Chondrocyte (in vitro differentiated cells): ENCODE measurements at regions not wholly inside any gene's neighbourhood (a gene's known extent, or its start where the extent isn't known, plus 50 kb on each side); places are given as distances from the start of the nearest gene placed in this dataset.

Source experiments
- DNase-seq: peaks from one replicate; pipeline ENCODE4 v3.0.0; 2021; ENCODE audit warnings: mixed read lengths, low spot score
- H3K27ac Mint-ChIP-seq: one replicate; pipeline ENCODE4 v1.8.0; 2021; ENCODE audit warnings: mild to moderate bottlenecking, moderate library complexity, mixed read lengths; ENCODE audit not compliant: unreplicated experiment
- H3K27me3 Mint-ChIP-seq: 2 replicates; pipeline ENCODE4 v1.8.0; 2021; ENCODE audit warnings: low read depth, mixed read lengths
- H3K36me3 Mint-ChIP-seq: 2 replicates; pipeline ENCODE4 v1.8.0; 2021; ENCODE audit warnings: low read depth, mixed read lengths
- H3K4me1 Mint-ChIP-seq: 2 replicates; pipeline ENCODE4 v1.8.0; 2021; ENCODE audit warnings: low read depth, mild to moderate bottlenecking, mixed read lengths
- H3K4me3 Mint-ChIP-seq: one replicate; pipeline ENCODE4 v1.8.0; 2021; ENCODE audit warnings: mild to moderate bottlenecking, moderate library complexity, mixed read lengths; ENCODE audit not compliant: unreplicated experiment
- H3K9me3 Mint-ChIP-seq: 2 replicates; pipeline ENCODE4 v1.8.0; 2021; ENCODE audit warnings: low read depth, mixed read lengths
- TF ChIP-seq, protein P1 (sequence below): fragments of 200-600 bp; sonication (generic); IDR thresholded peaks from 2 replicates; pipeline ENCODE4 v1.5.0; 2021; ENCODE audit warnings: antibody characterized with exemption, mild to moderate bottlenecking, moderate library complexity

DNA sequence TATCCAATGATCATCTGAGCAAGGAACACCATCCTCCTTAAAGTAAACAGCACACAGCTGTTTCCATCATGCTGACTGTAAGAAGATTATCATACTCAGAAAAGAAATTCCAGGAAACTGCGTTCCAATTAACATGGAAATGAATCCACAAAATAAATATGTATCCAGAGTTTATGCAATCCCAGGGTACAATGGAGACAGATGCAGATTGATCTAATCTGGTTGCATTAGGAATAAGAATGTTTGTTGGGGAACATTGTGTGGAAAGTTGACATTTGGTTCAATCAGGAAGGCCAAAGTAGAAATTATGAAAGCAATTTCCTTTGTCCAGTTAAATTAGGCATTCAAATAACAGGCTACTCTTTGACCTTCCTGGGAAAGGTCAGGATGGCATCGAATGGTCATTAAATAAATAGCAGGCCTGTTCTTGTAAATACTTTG, 236.9 kb upstream of the AMIGO2 start:
- H3K4me1 Mint-ChIP-seq: peaks cover 13% of the 10 kb centered on the region

DNA sequence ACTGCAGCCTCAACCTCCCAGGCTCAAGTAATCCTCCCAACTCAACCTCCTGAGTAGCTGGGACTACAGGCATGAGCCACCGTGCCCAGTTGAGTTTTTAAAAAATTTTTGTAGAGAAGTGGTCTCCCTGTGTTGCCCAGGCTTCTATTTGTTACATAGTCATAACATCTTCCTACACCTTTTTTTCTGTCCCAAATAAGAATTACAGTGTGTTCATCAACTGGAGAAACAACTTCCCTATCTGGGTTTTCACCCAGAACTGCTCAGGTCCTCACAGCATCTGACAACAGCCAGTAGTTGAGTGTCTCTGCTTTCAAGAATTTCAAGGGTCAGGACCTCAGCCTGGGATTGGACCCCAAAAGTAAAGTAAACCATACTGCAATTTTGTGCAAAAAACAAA, 235.2 kb upstream of the AMIGO2 start:
- Mint-ChIP-seq H3K4me1 (peaks cover 13% of the 10 kb centered on the region), H3K36me3 (no peaks in the 10 kb centered on the region)
- TF ChIP-seq, protein P1, sequence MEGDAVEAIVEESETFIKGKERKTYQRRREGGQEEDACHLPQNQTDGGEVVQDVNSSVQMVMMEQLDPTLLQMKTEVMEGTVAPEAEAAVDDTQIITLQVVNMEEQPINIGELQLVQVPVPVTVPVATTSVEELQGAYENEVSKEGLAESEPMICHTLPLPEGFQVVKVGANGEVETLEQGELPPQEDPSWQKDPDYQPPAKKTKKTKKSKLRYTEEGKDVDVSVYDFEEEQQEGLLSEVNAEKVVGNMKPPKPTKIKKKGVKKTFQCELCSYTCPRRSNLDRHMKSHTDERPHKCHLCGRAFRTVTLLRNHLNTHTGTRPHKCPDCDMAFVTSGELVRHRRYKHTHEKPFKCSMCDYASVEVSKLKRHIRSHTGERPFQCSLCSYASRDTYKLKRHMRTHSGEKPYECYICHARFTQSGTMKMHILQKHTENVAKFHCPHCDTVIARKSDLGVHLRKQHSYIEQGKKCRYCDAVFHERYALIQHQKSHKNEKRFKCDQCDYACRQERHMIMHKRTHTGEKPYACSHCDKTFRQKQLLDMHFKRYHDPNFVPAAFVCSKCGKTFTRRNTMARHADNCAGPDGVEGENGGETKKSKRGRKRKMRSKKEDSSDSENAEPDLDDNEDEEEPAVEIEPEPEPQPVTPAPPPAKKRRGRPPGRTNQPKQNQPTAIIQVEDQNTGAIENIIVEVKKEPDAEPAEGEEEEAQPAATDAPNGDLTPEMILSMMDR: no peak

More for the DNA sequence above, 236.9 kb upstream of the AMIGO2 start:
- DNase-seq: no peak
- no peaks in the 10 kb centered on the region for H3K36me3 Mint-ChIP-seq
- TF ChIP-seq, protein P1: no peak
- no peaks in the 10 kb centered on the region for H3K9me3 Mint-ChIP-seq
- H3K27ac Mint-ChIP-seq: no peak overlapping the region
- no peaks in the 10 kb centered on the region for H3K27me3 Mint-ChIP-seq
- H3K4me3 Mint-ChIP-seq: no peak overlapping the region

DNA sequence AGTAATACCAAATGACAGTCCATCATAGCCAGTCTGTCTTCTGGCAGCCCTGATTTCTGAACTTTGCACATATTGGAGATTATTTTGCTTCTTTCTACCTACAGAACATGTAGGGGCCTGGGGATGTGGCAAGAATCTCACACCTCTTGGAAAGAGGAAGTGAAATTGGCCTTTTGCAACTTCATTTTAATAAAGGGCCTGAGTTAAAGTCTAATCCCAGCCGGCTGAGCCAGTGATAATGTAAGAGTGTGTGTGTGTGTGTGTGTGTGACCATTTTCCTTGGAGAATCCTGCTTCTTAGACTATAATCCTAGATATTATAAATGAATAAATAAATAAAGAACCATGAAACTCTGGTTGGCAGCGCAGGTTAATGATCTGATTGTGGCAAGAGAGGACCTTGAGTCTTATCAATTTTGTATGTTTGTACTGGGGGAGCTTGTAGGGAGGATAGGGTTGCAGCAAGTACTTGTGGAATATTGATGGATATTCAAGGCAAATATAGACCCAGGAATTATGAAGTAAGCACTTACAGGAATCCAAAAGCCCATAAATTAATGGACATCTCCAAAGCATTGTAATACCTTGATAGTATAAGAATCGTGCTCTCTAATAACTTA, 233.2 kb upstream of the AMIGO2 start:
- Mint-ChIP-seq H3K27ac (no peak overlapping the region), H3K27me3 (no peaks in the 10 kb centered on the region), H3K4me1 (peaks cover 14% of the 10 kb centered on the region), H3K9me3 (peaks cover 7% of the 10 kb centered on the region), H3K4me3 (no peak overlapping the region), H3K36me3 (no peaks in the 10 kb centered on the region)
- TF ChIP-seq, protein P1: no peak
- no peak for DNase-seq

More for the DNA sequence above, 235.2 kb upstream of the AMIGO2 start:
- Mint-ChIP-seq H3K9me3 (peaks cover 4% of the 10 kb centered on the region), H3K27me3 (no peaks in the 10 kb centered on the region), H3K4me3 (no peak overlapping the region), H3K27ac (no peak overlapping the region)
- DNase-seq: no peak

DNA sequence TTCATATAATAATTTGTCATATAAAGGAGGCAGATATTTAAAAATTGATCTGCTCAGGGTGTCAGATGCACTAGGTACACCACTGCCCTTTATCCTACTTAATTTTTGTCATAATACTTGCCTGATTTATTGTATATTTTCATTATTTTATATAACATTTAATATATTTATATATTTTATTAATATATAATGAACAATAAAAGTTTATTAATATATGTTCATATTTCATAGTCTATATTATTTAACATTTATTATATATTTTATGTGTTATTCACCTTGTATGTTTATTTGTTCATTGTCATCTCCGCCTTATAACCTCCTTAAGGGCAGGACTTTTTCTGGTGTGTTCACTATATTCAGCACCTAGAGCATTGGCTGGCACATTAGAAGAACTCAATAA, 232.4 kb upstream of the AMIGO2 start:
- Mint-ChIP-seq H3K4me1 (peaks cover 17% of the 10 kb centered on the region), H3K36me3 (no peaks in the 10 kb centered on the region), H3K27me3 (no peaks in the 10 kb centered on the region), H3K4me3 (no peak overlapping the region), H3K9me3 (peaks cover 7% of the 10 kb centered on the region), H3K27ac (no peak overlapping the region)
- no peak for DNase-seq
- TF ChIP-seq, protein P1: no peak

DNA sequence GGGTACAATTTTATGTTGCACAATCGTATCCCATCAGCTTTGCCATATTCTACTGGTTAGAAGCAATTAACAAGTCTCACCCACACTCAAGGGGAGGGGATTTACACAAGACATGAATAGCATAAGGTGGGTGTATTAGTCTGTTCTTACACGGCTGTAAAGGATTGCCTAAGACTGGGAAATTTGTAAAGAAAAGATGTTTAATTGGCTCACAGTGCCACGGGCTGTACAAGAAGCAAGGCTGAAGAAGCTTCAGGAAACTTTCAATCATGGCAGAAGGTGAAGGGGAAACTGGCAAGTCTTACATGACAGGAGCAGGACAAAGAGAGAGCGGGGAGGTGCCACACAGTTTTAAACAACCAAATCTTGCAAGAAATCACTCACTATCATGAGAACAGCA, 231.8 kb upstream of the AMIGO2 start:
- Mint-ChIP-seq H3K4me1 (peaks cover 15% of the 10 kb centered on the region), H3K36me3 (no peaks in the 10 kb centered on the region), H3K27me3 (no peaks in the 10 kb centered on the region), H3K27ac (no peak overlapping the region), H3K9me3 (peaks cover 7% of the 10 kb centered on the region), H3K4me3 (no peak overlapping the region)
- TF ChIP-seq, protein P1: no peak
- no peak for DNase-seq
